ENCODE measurements at regions not wholly inside any gene's neighbourhood (a gene's known extent, or its start where the extent isn't known, plus 50 kb on each side); places are given as distances from the start of the nearest gene placed in this dataset.

GRCh38 chr6:22709803-22710202, 140.4 kb downstream of the HDGFL1 start:
- no peaks in the 10 kb centered on the region for H3K79me2 ChIP-seq (ENCODE audit: low read depth)
- no peaks in the 10 kb centered on the region for H3K27me3 ChIP-seq
- Mint-ChIP-seq H3K4me3 (no peak overlapping the region), H3K36me3 (no peaks in the 10 kb centered on the region), H3K27me3 (ENCODE audit: insufficient read depth, low read depth) (no peaks in the 10 kb centered on the region), H3K27ac (no peak overlapping the region), H3K4me1 (peaks cover 15% of the 10 kb centered on the region), H3K9me3 (no peaks in the 10 kb centered on the region)
- H3K27ac ChIP-seq = no peak overlapping the region
- H4K20me1 ChIP-seq (ENCODE audit: low read depth) = no peaks in the 10 kb centered on the region
- no peak overlapping the region for H3K4me3 ChIP-seq
- H3F3A ChIP-seq (ENCODE audit: low read depth) = no peaks in the 10 kb centered on the region
- H3K4me1 ChIP-seq = peaks cover 6% of the 10 kb centered on the region
- H3K9ac ChIP-seq = no peak overlapping the region
- no peak overlapping the region for H3K4me2 ChIP-seq
- DNase-seq (ENCODE audit: low spot score) = no peak
- H3K9me3 ChIP-seq (ENCODE audit: low read depth) = no peaks in the 10 kb centered on the region
- H3K36me3 ChIP-seq = no peaks in the 10 kb centered on the region
- TF ChIP-seq EZH2 (IDR thresholded peaks at IDR 0.05) (no peak), CTCF (IDR thresholded peaks at IDR 0.05) (no peak), EZH2phosphoT487 (IDR thresholded peaks at IDR 0.05) (no peak)
- peak overlapping the region; percentile 54 for H2AFZ ChIP-seq (replicated peaks)

DNA sequence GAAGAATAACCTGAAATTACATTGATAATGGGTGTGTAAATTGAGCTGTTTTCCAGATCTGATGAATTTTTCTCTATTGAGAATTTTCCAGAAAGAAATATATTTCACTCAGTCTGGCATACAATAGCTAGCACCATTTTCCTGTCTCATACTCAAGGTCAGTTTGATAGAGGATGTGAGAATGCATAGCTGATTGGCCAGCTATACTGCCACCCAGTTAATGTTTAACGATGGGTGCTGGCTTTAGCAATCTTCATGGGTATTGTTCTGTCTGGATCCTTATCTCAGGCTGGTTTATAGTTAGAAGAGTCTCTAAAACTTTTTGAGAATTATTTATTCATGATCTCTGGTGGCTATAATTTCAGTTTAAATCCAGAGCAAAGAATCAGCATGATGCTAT, 147.4 kb downstream of the HDGFL1 start:
- H3K36me3 Mint-ChIP-seq = no peaks in the 10 kb centered on the region
- Histone ChIP-seq H3K36me3 (no peaks in the 10 kb centered on the region), H3K9ac (no peak overlapping the region), H3F3A (ENCODE audit: low read depth) (no peaks in the 10 kb centered on the region), H3K79me2 (ENCODE audit: low read depth) (no peaks in the 10 kb centered on the region), H4K20me1 (ENCODE audit: low read depth) (no peaks in the 10 kb centered on the region), H3K9me3 (ENCODE audit: low read depth) (no peaks in the 10 kb centered on the region), H3K4me1 (peaks cover 13% of the 10 kb centered on the region), H3K27me3 (no peaks in the 10 kb centered on the region), H3K27ac (no peak overlapping the region), H3K4me2 (no peak overlapping the region), H3K4me3 (no peak overlapping the region), H2AFZ (replicated peaks) (no peak overlapping the region)
- H3K4me3 Mint-ChIP-seq = no peak overlapping the region
- DNase-seq (ENCODE audit: low spot score) = no peak
- peaks cover 8% of the 10 kb centered on the region for H3K9me3 Mint-ChIP-seq
- H3K4me1 Mint-ChIP-seq = peaks cover 2% of the 10 kb centered on the region
- H3K27ac Mint-ChIP-seq = no peak overlapping the region
- peaks cover 2% of the 10 kb centered on the region for H3K27me3 Mint-ChIP-seq (ENCODE audit: insufficient read depth, low read depth)
- TF ChIP-seq EZH2phosphoT487 (IDR thresholded peaks at IDR 0.05) = no peak
- TF ChIP-seq CTCF (IDR thresholded peaks at IDR 0.05) = no peak
- no peak for TF ChIP-seq EZH2 (IDR thresholded peaks at IDR 0.05)

- TF ChIP-seq EZH2phosphoT487 (IDR thresholded peaks at IDR 0.05) (no peak), EZH2 (IDR thresholded peaks at IDR 0.05) (no peak), CTCF (IDR thresholded peaks at IDR 0.05) (no peak)
- Mint-ChIP-seq H3K27me3 (ENCODE audit: insufficient read depth, low read depth) (peaks cover 2% of the 10 kb centered on the region), H3K4me3 (no peak overlapping the region), H3K9me3 (peaks cover 16% of the 10 kb centered on the region), H3K27ac (no peak overlapping the region), H3K4me1 (peaks cover 2% of the 10 kb centered on the region), H3K36me3 (peaks cover 1% of the 10 kb centered on the region)
- no peaks in the 10 kb centered on the region for H3K36me3 ChIP-seq
- no peaks in the 10 kb centered on the region for H4K20me1 ChIP-seq (ENCODE audit: low read depth)
- H3K9me3 ChIP-seq (ENCODE audit: low read depth) = no peaks in the 10 kb centered on the region
- no peak overlapping the region for H3K9ac ChIP-seq
- H3K4me3 ChIP-seq = no peak overlapping the region
- H3F3A ChIP-seq (ENCODE audit: low read depth) = no peaks in the 10 kb centered on the region
- H3K79me2 ChIP-seq (ENCODE audit: low read depth) = no peaks in the 10 kb centered on the region
- H3K4me1 ChIP-seq = peaks cover 13% of the 10 kb centered on the region
- no peak overlapping the region for H3K4me2 ChIP-seq
- no peak overlapping the region for H3K27ac ChIP-seq
- no peaks in the 10 kb centered on the region for H3K27me3 ChIP-seq
- no peak for DNase-seq (ENCODE audit: low spot score)
- H2AFZ ChIP-seq (replicated peaks) = peak overlapping the region; percentile 36
Measured at GRCh38 chr6:22717915-22718314, 148.5 kb downstream of the HDGFL1 start.

Measured in neural progenitor cell (in vitro differentiated cells).